ENCODE measurements at regions not wholly inside any gene's neighbourhood (a gene's known extent, or its start where the extent isn't known, plus 50 kb on each side); places are given as distances from the start of the nearest gene placed in this dataset.
A peak's percentile ranks its signal among the peaks of the same experiment; 100 is the strongest.
"Not testable (repeated sequence)": the region's sequence is repeated elsewhere in the genome, so short reads cannot be mapped to it uniquely, and the experiment has no call there.

GRCh38 chr4:26181616-26182015, 139.2 kb upstream of the RBPJ start:
- no peak for DNase-seq

DNA sequence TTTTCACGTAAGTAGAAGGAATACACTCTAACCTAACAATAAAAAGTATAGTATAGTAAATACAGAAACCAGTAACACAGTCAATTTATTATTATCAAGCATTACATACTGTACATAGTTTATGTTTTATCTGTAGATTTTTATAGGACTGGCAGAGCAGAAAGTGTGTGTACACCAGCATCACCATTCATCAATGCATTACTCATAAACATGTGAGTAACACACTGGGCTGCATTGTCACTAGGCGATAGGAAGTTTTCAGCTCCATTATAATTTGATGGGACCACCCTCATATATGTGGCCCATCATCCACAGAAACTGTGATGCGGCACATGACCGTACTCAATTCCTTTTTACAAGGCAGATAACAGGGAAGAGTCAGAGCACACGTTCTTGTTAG, 137.8 kb upstream of the RBPJ start:
- DNase-seq = no peak

GRCh38 chr4:26185436-26185835, 135.4 kb upstream of the RBPJ start:
- no peak for DNase-seq

DNA sequence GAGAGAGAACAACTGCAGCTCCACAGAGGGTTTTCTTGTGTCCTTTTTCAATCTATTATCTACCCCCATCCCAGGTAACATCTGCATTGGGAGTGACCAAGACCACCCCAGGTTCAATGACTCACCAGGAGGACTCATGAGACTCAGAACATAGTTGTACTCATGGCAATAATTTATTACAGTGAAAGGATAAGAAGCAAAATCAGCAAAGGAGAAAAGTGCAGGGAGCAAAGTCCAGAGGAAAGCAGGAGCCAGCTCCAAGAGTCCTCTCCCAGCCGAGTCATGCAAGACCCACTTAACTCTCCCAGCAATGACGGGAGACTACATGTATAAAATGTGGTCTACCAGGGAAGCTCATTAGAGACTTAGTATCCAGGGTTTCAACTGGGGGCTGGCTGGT, 129.5 kb upstream of the RBPJ start:
- no peak for DNase-seq

DNA sequence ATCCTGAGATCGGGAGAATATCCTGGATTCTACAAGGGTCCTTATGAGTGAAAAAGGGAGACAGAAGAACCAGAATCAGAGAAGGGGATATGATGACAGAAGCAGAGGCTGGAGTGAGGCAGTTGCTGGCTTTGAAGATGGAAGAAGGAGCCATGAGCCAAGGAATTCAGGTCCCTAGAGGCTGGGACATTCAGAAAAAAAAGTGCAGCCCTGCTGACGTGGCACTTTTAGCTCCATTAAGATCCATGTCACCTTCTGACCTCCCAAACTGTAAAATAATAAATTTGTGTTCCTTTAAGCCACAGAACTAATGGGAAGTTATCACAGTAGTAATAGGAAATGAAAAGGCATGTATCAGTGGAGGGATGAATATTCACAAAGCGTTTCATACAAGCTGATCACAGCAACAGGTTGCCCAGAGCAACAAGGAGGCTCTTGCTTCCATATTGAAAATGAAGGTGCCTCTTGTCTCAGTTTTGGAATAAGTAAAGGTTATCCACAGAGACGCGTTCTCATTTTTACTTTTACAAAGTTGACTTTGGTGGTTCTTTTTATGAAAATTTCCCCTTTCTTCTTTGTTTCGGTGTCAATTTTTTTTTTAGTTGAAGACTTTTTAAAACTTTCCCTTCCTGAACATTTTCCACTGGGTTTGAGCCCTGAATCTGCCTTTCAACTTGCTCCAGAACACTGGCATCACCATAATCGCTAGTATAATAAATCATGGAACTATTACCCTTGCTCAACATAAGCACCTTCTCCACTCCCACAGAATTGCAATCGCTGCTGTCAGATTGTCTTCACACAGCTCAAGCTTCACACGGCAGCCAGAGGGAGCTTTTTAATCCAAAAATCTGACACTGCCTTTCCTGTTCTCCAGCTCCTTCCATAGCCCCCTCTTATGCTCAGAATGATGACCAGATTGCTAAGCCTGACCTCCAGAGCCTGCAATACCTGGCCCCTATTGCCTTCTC, 127.6 kb upstream of the RBPJ start:
- DNase-seq = no peak

- no peak for DNase-seq
Measured at GRCh38 chr4:26194764-26195163, 126.0 kb upstream of the RBPJ start.

- DNase-seq = no peak
Measured at GRCh38 chr4:26196567-26196966, 124.2 kb upstream of the RBPJ start.

DNA sequence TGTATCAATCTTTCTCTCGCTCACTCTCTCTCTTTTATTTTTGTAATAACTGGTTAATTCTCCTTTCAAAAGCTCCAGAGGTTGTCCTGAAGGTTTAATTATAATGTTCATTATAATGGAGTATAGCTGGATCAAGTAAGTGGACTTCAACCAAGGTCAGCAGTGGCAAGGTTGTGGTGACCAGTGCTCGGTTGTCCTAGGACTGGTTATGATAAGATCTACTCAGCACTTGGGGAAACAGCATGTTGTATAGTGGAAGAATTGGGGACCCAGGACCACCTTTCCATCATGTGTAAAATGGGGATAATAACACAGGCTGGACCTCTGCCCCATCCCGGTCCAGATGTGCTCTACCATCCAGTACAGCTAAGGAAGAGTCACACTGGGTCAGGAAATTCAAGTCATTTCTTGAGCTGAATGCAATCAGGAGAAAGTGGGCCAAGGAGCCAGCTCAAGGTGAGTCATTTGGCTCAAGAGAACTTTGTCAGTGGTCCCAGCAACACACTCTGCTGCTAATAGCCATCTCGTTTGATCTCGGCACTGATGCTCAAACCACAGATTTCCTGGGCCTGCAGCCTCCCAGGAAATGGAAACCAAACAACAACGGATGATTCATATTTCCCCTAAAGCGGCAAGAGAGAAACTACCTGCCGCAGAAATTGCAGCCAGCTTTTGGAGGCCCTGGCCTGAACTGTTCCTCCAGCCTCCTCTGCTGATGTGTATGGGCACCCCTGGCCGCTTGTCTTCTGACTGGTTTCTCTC, 123.6 kb upstream of the RBPJ start:
- DNase-seq = peak; percentile 73

- not testable (repeated sequence) for DNase-seq
Measured at GRCh38 chr4:26198931-26199330, 121.9 kb upstream of the RBPJ start.

GRCh38 chr4:26199596-26199995, 121.2 kb upstream of the RBPJ start:
- no peak for DNase-seq

DNA sequence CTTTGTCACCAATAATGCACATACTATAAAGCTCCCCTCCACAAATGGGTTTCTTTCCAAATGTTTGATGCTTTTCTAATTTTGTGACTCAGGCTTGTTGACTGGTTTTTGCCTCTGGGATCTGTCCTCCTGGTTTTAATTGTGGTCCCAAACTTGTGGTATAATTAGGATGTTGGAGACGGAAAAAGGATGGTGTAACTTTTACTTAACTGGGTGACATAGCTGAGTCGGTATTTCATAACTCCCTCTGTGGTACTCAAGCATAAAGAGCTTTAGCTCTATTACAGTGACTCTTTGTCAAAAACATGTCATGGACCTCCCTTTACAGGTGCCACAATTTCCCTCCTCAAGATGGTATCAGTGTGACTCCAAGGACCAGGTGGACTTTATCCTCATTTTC, 119.7 kb upstream of the RBPJ start:
- DNase-seq = no peak

DNA sequence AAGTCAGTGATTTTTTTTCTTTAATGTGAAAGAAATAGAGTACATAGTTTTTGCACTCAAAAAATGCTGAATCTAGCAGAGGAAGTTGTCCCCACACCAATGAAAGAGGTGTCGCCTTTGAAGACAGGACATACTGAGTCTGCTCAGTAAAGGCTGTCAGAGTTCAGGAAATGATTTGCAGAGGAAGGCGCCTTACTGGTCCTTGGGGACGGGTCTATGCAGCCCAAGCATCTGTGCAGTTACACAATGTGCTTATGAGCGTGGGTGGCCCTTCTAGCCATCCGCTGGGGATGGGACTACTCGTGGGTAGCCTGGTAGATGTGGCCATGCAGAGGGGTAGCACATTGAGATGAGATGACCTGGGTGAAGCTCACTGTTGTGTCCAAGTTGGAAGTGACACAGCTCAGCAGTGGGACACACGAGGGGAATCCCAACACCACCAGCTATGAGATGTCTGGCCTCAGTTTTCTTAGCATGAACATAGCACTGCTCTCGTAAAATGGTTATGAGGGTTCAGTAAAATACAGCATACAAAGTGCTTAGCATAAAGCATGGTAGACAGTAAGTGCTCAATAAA, 116.5 kb upstream of the RBPJ start:
- DNase-seq = no peak

GRCh38 chr4:26204911-26205370, 115.9 kb upstream of the RBPJ start:
- no peak for DNase-seq

GRCh38 chr4:26206339-26206738, 114.5 kb upstream of the RBPJ start:
- DNase-seq = no peak

DNA sequence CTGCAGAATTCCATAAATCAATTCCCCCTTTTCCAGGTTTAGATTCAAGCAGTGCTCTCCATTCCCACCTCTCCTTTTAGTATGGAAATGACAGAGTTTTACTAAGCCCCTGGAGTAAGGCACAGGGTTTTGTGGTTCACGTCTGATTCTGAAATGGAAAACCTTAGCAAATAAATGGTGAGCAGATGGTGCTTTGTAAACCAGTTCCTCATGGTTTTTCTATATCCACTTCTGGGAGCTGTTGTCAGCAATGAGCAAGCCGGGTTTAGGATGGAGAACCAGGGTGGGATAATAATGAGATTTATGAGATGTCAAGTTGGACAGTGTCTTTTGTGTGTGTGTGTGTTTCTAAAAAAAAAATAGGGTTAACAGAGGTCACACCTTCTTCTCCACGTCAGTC, 113.8 kb upstream of the RBPJ start:
- DNase-seq = no peak

- no peak for DNase-seq
Measured at GRCh38 chr4:26207631-26208030, 113.2 kb upstream of the RBPJ start.

GRCh38 chr4:26208237-26208994, 112.4 kb upstream of the RBPJ start:
- no peak for DNase-seq

GRCh38 chr4:26209378-26209777, 111.4 kb upstream of the RBPJ start:
- DNase-seq = not testable (repeated sequence)

GRCh38 chr4:26212528-26212927, 108.3 kb upstream of the RBPJ start:
- no peak for DNase-seq

GRCh38 chr4:26213317-26213716, 107.5 kb upstream of the RBPJ start:
- no peak for DNase-seq

DNA sequence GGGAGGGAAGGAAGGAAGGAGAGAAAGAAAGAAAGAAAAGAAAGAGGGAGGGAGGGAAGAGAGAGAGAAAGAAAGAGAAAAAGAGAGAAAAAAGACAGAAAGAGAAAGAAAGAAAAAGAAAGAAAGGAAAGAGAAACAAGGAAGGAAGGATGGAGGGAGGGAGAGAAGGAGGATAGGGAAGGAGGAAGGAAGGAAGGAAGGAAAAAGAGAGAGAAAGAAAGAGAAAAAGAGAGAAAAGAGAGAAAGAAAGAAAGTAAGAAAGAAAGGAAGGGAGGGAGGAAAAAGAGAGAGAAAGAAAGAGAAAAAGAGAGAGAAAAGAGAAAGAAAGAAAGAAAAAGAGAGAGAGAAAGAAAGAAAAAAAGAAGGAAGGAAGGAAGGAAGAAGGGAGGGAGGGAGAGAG, 105.8 kb upstream of the RBPJ start:
- DNase-seq = no peak

- no peak for DNase-seq
Measured at GRCh38 chr4:26215725-26216124, 105.1 kb upstream of the RBPJ start.

- DNase-seq = no peak
Measured at GRCh38 chr4:26217481-26217880, 103.3 kb upstream of the RBPJ start.

Data from CD4-positive, alpha-beta T cell treated with Interferon gamma for 1 hour (primary cell).